Transverse colon (tissue), 4 donors: ENCODE measurements at regions not wholly inside any gene's neighbourhood (a gene's known extent, or its start where the extent isn't known, plus 50 kb on each side); places are given as distances from the start of the nearest gene placed in this dataset.

ENCODE experiments used
- DNase-seq: peaks from one replicate; pipeline ENCODE4 v3.0.0-alpha.2; 2019
- H3K27ac ChIP-seq, 4 donors: fragments of 200-600 bp; sonication (generic); 2 replicates each; pipeline ENCODE4 v1.5.1; 2016 to 2018; ENCODE audit warnings: inconsistent platforms in 4 of 4
- H3K27me3 ChIP-seq: fragments of 200-600 bp; sonication (generic); 2 replicates; pipeline ENCODE4 v1.5.1; 2017; ENCODE audit warnings: inconsistent platforms
- H3K36me3 ChIP-seq, 4 donors: fragments of 200-600 bp; sonication (generic); 2 replicates each; pipeline ENCODE4 v1.5.1; 2017 to 2019; ENCODE audit warnings: inconsistent platforms in 4 of 4
- H3K4me1 ChIP-seq, 4 donors: fragments of 200-600 bp; sonication (generic); 2 replicates each; pipeline ENCODE4 v1.5.1; 2017 to 2020; ENCODE audit warnings: inconsistent platforms in 4 of 4
- H3K4me3 ChIP-seq, 4 donors: fragments of 200-600 bp; sonication (generic); 1 replicate in 1 of 4; 2 replicates in 3 of 4; pipeline versions ENCODE4 v1.5.1 to v1.6.1; 2017 to 2019; ENCODE audit warnings: inconsistent platforms in 4 of 4
- H3K9me3 ChIP-seq, 2 donors: fragments of 200-600 bp; sonication (generic); 2 replicates each; pipeline ENCODE4 v1.5.1; 2017 to 2019; ENCODE audit warnings: inconsistent platforms in 2 of 2
- EP300 ChIP-seq: sonication (generic); formaldehyde crosslinking; IDR thresholded peaks from one replicate; pipeline ENCODE4 v1.6.1; 2017; ENCODE audit warnings: antibody characterized with exemption, low read depth
- POLR2A ChIP-seq: fragments of 450-650 bp; IDR thresholded peaks from one replicate; pipeline ENCODE4 v1.6.1; 2016; ENCODE audit warnings: antibody characterized with exemption, mild to moderate bottlenecking, moderate library complexity
- POLR2AphosphoS5 ChIP-seq, 3 donors: sonication (generic); formaldehyde crosslinking; IDR thresholded peaks; one replicate each; pipeline ENCODE4 v1.6.1; 2016; ENCODE audit warnings: antibody characterized with exemption in 3 of 3
- WGBS, 2 donors: methylation state at CpG; one replicate each; pipeline ENCODE4 v1.1.5; 2018; ENCODE audit warnings: low coverage in 1 of 2; 5-methylcytosine and 5-hydroxymethylcytosine counted together
- in situ Hi-C, 4 donors: fragments of 200-750 bp; cut with MboI; loops; one replicate each; pipeline versions ENCODE4 v1.15.0 to v1.15.1; 2017; ENCODE audit warnings: low sequenced_read_pairs in 3 of 4, low pct_ligation_motif_present in 1 of 4, low pct_unique_long_range_greater_than_20kb in 1 of 4
- intact Hi-C: fragments of 100-400 bp; cut with DNase I; formaldehyde crosslinking; loops from one replicate; pipeline ENCODE4 v1.15.1; 2023; ENCODE audit warnings: low total_unique reads
- TF ChIP-seq, protein P1 (sequence below), 5 experiments: fragments of 200-600 bp in 3 of 5; fragments of 450-650 bp in 2 of 5; sonication (generic) in 3 of 5; IDR thresholded peaks; 1 replicate in 2 of 5; 2 replicates in 3 of 5; pipeline ENCODE4 v1.5.1; 2016 to 2017; ENCODE audit warnings: antibody characterized with exemption in 5 of 5, inconsistent platforms in 3 of 5, mild to moderate bottlenecking in 2 of 5, moderate library complexity in 1 of 5

DNA sequence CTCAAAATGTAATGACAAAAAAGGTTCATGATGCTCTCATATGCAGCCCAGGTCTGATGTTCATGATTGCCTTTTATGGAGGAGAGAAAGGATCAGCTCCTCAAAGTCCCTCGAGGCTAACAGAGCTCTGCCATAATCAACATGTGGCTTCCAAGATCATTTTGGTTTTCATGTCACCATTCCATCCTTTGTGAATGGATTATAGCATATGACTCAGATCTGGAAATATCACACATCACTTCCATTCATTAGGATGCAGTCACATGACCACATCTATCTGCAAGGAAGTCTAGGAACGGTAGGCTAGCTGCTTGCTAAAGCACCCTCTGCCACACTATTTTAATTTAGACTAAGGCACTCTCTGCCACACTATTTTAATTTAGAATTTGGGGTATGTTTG, 77.6 kb downstream of the COX18 start:
- Histone ChIP-seq H3K27ac (no peak overlapping the region), H3K4me1 (no peaks in the 10 kb centered on the region), H3K27me3 (no peaks in the 10 kb centered on the region), H3K36me3 (no peaks in the 10 kb centered on the region), H3K9me3 (no peaks in the 10 kb centered on the region), H3K4me3 (no peak overlapping the region)
- in situ Hi-C loops, result no loop called here
- no peak for TF ChIP-seq POLR2AphosphoS5 (IDR thresholded peaks at IDR 0.05)
- TF ChIP-seq, protein P1, sequence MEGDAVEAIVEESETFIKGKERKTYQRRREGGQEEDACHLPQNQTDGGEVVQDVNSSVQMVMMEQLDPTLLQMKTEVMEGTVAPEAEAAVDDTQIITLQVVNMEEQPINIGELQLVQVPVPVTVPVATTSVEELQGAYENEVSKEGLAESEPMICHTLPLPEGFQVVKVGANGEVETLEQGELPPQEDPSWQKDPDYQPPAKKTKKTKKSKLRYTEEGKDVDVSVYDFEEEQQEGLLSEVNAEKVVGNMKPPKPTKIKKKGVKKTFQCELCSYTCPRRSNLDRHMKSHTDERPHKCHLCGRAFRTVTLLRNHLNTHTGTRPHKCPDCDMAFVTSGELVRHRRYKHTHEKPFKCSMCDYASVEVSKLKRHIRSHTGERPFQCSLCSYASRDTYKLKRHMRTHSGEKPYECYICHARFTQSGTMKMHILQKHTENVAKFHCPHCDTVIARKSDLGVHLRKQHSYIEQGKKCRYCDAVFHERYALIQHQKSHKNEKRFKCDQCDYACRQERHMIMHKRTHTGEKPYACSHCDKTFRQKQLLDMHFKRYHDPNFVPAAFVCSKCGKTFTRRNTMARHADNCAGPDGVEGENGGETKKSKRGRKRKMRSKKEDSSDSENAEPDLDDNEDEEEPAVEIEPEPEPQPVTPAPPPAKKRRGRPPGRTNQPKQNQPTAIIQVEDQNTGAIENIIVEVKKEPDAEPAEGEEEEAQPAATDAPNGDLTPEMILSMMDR (IDR thresholded peaks at IDR 0.05), result no peak
- TF ChIP-seq EP300, result no peak
- no peak for TF ChIP-seq POLR2A
- 40 to 49% methylated on average over 1 to 2 of the region's 2 CpGs for WGBS, 2 donors
- DNase-seq, result no peak
- intact Hi-C loops, result no loop called here

DNA sequence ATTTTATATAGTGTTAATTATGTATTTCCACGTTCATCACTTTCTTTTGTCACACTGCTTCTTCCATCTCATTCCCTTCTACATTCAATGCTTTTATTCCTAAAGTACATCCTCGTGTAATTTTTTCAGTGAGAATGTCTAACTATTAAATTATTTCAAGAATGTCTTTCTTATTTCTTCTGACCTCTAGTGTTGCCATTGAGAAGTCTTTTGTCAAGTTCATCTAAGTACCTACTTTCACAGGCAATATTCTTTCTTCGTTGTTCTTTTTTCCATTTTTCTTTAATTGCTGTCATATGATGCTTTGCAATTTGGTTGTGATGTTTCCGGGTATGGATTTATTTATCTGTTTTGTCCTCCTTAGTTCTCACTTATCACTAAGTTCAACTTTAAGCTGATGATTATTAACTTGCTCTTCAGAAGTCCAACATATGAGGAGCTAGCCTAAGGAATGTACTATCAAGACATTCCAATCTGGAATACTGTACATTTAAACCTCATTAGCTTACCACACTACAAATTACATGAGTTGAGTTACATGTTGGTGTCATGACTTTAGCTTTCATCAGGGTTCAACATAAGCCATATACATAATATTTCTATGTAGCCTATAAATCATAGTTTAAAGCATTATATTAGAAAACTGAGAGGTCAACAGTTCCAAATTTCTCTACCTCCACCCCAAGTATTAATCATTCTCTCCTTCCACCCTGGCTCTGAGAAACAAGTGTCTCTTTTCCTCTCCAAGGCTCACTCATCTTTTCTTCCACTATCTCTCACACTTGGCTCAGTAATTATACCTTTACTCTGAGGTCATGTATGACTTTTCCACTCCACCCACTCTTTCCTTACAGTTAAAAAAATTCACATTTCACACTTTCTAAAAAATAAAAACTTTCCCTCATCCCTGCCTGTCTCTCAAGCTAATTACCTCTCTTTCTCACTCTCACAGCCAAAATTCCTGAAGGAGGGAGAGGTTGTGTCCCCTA, 81.5 kb downstream of the COX18 start:
- TF ChIP-seq EP300 (no peak), POLR2A (no peak), POLR2AphosphoS5 (IDR thresholded peaks at IDR 0.05) (no peak)
- TF ChIP-seq, protein P1 (IDR thresholded peaks at IDR 0.05), result no peak
- Histone ChIP-seq H3K4me1 (no peaks in the 10 kb centered on the region), H3K4me3 (no peak overlapping the region), H3K27ac (no peak overlapping the region), H3K27me3 (no peaks in the 10 kb centered on the region), H3K9me3 (no peaks in the 10 kb centered on the region), H3K36me3 (no peaks in the 10 kb centered on the region)
- in situ Hi-C loops, result no loop called here
- intact Hi-C loops, result no loop called here
- DNase-seq, result no peak
- 68 to 71% methylated on average over 4 of the region's 4 CpGs for WGBS, 2 donors

DNA sequence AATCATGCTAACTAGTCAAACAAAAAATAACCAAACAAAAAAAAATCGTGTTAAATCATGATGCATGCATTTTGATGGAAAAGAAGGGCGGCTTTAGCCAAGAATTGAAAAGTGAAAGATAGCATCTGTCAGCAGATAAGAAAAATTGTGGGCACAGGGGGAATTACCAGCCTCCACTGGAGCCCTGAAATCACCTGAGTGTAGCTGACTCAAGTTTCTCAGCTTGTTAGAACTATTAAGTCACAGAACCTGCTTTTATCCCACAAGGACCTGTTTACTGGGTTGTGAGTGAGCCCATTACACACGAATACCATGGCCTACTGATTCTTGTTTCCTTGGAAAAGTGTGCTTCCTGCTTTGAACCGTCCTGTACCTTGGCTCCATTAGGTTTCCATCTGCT, 85.2 kb downstream of the COX18 start:
- intact Hi-C loops, result no loop called here

DNA sequence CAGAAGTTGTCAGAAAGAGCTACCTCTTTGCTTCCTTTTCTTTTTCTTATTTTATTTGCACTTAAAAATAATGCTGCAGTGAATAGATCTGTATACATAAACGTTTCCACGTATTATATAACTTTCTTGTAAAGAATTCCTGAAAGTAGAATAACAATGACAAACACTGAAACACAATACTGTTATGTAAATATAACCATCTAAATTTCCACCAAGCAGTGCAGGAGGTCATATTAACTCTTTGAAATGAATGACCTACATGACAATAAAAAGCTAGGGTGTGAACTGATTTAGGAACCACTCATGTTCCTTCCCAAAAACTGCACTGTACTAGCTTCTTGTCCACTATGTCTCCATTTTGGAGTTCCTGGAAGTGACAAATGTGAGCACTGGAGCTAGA, 85.8 kb downstream of the COX18 start:
- intact Hi-C loops (no loop called here), in situ Hi-C loops (no loop called here)
- Histone ChIP-seq H3K9me3 (no peaks in the 10 kb centered on the region), H3K27ac (no peak overlapping the region), H3K4me1 (no peaks in the 10 kb centered on the region), H3K36me3 (no peaks in the 10 kb centered on the region), H3K27me3 (no peaks in the 10 kb centered on the region), H3K4me3 (no peak overlapping the region)
- TF ChIP-seq POLR2A (no peak), POLR2AphosphoS5 (IDR thresholded peaks at IDR 0.05) (no peak), EP300 (no peak)
- TF ChIP-seq, protein P1 (IDR thresholded peaks at IDR 0.05), result no peak
- whole genome bisulfite sequencing, 2 donors, result 16 to 22% methylated on average over 2 of the region's 2 CpGs
- DNase-seq, result no peak

More for the DNA sequence above, 85.2 kb downstream of the COX18 start:
- H3K9me3 ChIP-seq, result no peaks in the 10 kb centered on the region
- in situ Hi-C loops, result no loop called here
- no peaks in the 10 kb centered on the region for H3K4me1 ChIP-seq
- no peaks in the 10 kb centered on the region for H3K36me3 ChIP-seq
- 59 to 62% methylated on average over 4 of the region's 4 CpGs for WGBS, 2 donors
- TF ChIP-seq POLR2AphosphoS5 (IDR thresholded peaks at IDR 0.05), result no peak
- TF ChIP-seq, protein P1 (IDR thresholded peaks at IDR 0.05), result no peak
- no peaks in the 10 kb centered on the region for H3K27me3 ChIP-seq
- H3K4me3 ChIP-seq, result no peak overlapping the region
- no peak for DNase-seq
- H3K27ac ChIP-seq, result no peak overlapping the region
